Sigmoid colon (tissue), 4 donors: ENCODE measurements at regions not wholly inside any gene's neighbourhood (a gene's known extent, or its start where the extent isn't known, plus 50 kb on each side); places are given as distances from the start of the nearest gene placed in this dataset.

Experiments
- CTCF ChIP-seq, 4 experiments: fragments of 450-650 bp in 3 of 4; fragments of 200-600 bp in 1 of 4; IDR thresholded peaks; one replicate each; pipeline ENCODE4 v1.5.1; 2016 to 2019; ENCODE audit warnings: antibody characterized with exemption in 4 of 4, mild to moderate bottlenecking in 3 of 4, moderate library complexity in 2 of 4
- EP300 ChIP-seq, 4 donors: sonication (generic); formaldehyde crosslinking; IDR thresholded peaks; one replicate each; pipeline ENCODE4 v1.6.1; 2017; ENCODE audit warnings: antibody characterized with exemption in 4 of 4
- POLR2A ChIP-seq, 2 donors: fragments of 450-650 bp; IDR thresholded peaks; one replicate each; pipeline ENCODE4 v1.6.1; 2016; ENCODE audit warnings: antibody characterized with exemption in 2 of 2, mild to moderate bottlenecking in 2 of 2, moderate library complexity in 2 of 2
- POLR2AphosphoS5 ChIP-seq, 4 donors: sonication (generic); formaldehyde crosslinking; IDR thresholded peaks; one replicate each; pipeline ENCODE4 v1.6.1; 2017; ENCODE audit warnings: antibody characterized with exemption in 4 of 4

GRCh38 chr12:115891556-115892164 is 385.8 kb downstream of the MED13L start:
- TF ChIP-seq CTCF (IDR thresholded peaks at IDR 0.05), result no peak
- no peak for TF ChIP-seq POLR2A (IDR thresholded peaks at IDR 0.05)
- no peak for TF ChIP-seq POLR2AphosphoS5 (IDR thresholded peaks at IDR 0.05)
- no peak for TF ChIP-seq EP300 (IDR thresholded peaks at IDR 0.05)
